GM12891 (cell line): ENCODE measurements at regions not wholly inside any gene's neighbourhood (a gene's known extent, or its start where the extent isn't known, plus 50 kb on each side); places are given as distances from the start of the nearest gene placed in this dataset.

Experiments used
- DNase-seq: peaks from one replicate; pipeline ENCODE4 v3.0.0; 2011; ENCODE audit warnings: low spot score; ENCODE audit not compliant: insufficient read length
- FAIRE-seq: peaks from 2 replicates; lab custom pipeline; 2011; peaks lifted over from hg19 to GRCh38; lab: Jason Lieb, UNC
- PAX5 ChIP-seq: IDR thresholded peaks from 2 replicates; pipeline ENCODE4 v1.6.1; 2011; ENCODE audit warnings: low read length, moderate library complexity, mild to moderate bottlenecking; ENCODE audit not compliant: insufficient read depth, severe bottlenecking
- POLR2A ChIP-seq: IDR thresholded peaks from 2 replicates; pipeline ENCODE4 v1.6.1; 2011; ENCODE audit warnings: low read depth, low read length, control low read depth
- POLR2AphosphoS5 ChIP-seq: IDR thresholded peaks from 2 replicates; pipeline ENCODE4 v1.6.1; 2011; ENCODE audit warnings: low read depth, low read length, control low read depth
- POU2F2 ChIP-seq: IDR thresholded peaks from 2 replicates; pipeline ENCODE4 v1.6.1; 2011; ENCODE audit warnings: low read depth, mild to moderate bottlenecking, control low read depth, low read length, moderate library complexity
- SPI1 ChIP-seq: IDR thresholded peaks from 2 replicates; pipeline ENCODE4 v1.6.1; 2011; ENCODE audit warnings: low read depth, low read length, control low read depth
- TAF1 ChIP-seq: IDR thresholded peaks from 2 replicates; pipeline ENCODE4 v1.6.1; 2011; ENCODE audit warnings: low read depth, low read length, control low read depth

- no peak for DNase-seq
- no peak for FAIRE-seq
- TF ChIP-seq POLR2A (no peak), TAF1 (no peak), PAX5 (no peak), POLR2AphosphoS5 (no peak), SPI1 (no peak), POU2F2 (no peak)
Observed at GRCh38 chr4:175033162-175033561, 115.0 kb downstream of the ADAM29 start.

- TF ChIP-seq POU2F2: no peak
- TF ChIP-seq SPI1: no peak
- TF ChIP-seq TAF1: no peak
- TF ChIP-seq PAX5: no peak
- TF ChIP-seq POLR2AphosphoS5: no peak
- no peak for TF ChIP-seq POLR2A
- FAIRE-seq: no peak
- DNase-seq: no peak
Observed at GRCh38 chr4:175034007-175034406, 115.8 kb downstream of the ADAM29 start.

GRCh38 chr4:175034986-175035705, 117.0 kb downstream of the ADAM29 start:
- TF ChIP-seq POLR2A (no peak), POU2F2 (no peak), PAX5 (no peak), POLR2AphosphoS5 (no peak), TAF1 (no peak), SPI1 (no peak)
- no peak for FAIRE-seq

GRCh38 chr4:175035905-175036304, 117.7 kb downstream of the ADAM29 start:
- TF ChIP-seq POLR2A (no peak), SPI1 (no peak), POU2F2 (no peak), PAX5 (no peak), TAF1 (no peak), POLR2AphosphoS5 (no peak)
- no peak for DNase-seq
- no peak for FAIRE-seq

More at GRCh38 chr4:175034986-175035705, 117.0 kb downstream of the ADAM29 start:
- no peak for DNase-seq

GRCh38 chr4:175048111-175048784, 130.1 kb downstream of the ADAM29 start:
- TF ChIP-seq POU2F2: no peak
- no peak for TF ChIP-seq TAF1
- no peak for TF ChIP-seq SPI1
- no peak for TF ChIP-seq PAX5
- TF ChIP-seq POLR2AphosphoS5: no peak
- TF ChIP-seq POLR2A: no peak
- DNase-seq (no peak), FAIRE-seq (no peak)

- TF ChIP-seq POLR2AphosphoS5 (no peak), PAX5 (no peak), POLR2A (no peak), POU2F2 (no peak), TAF1 (no peak), SPI1 (no peak)
- no peak for DNase-seq
- no peak for FAIRE-seq
Observed at GRCh38 chr4:175048906-175049305, 130.7 kb downstream of the ADAM29 start.

- FAIRE-seq (no peak), DNase-seq (no peak)
Observed at GRCh38 chr4:175051974-175052373, 133.8 kb downstream of the ADAM29 start.

GRCh38 chr4:175054980-175055379, 136.8 kb downstream of the ADAM29 start:
- no peak for TF ChIP-seq SPI1
- no peak for TF ChIP-seq PAX5
- TF ChIP-seq TAF1: no peak
- no peak for TF ChIP-seq POLR2AphosphoS5
- TF ChIP-seq POLR2A: no peak
- no peak for TF ChIP-seq POU2F2
- FAIRE-seq: no peak
- no peak for DNase-seq

More at GRCh38 chr4:175051974-175052373, 133.8 kb downstream of the ADAM29 start:
- TF ChIP-seq POU2F2 (no peak), TAF1 (no peak), SPI1 (no peak), PAX5 (no peak), POLR2A (no peak), POLR2AphosphoS5 (no peak)

GRCh38 chr4:175062183-175062592, 144.0 kb downstream of the ADAM29 start:
- no peak for DNase-seq
- TF ChIP-seq PAX5 (no peak), SPI1 (no peak), POLR2AphosphoS5 (no peak), TAF1 (no peak), POU2F2 (no peak), POLR2A (no peak)
- FAIRE-seq: no peak

GRCh38 chr4:175065228-175065627, 147.1 kb downstream of the ADAM29 start:
- no peak for TF ChIP-seq POU2F2
- no peak for TF ChIP-seq PAX5
- TF ChIP-seq POLR2A: no peak
- no peak for TF ChIP-seq SPI1
- no peak for TF ChIP-seq POLR2AphosphoS5
- no peak for TF ChIP-seq TAF1
- DNase-seq (no peak), FAIRE-seq (no peak)
